Smooth muscle cell (in vitro differentiated cells): ENCODE measurements at regions not wholly inside any gene's neighbourhood (a gene's known extent, or its start where the extent isn't known, plus 50 kb on each side); places are given as distances from the start of the nearest gene placed in this dataset.

Experiments
- DNase-seq: peaks from one replicate; lab custom pipeline; 2025; ENCODE audit not compliant: unreplicated experiment; lab: John Stamatoyannopoulos, UW
- H2AFZ ChIP-seq: fragments of 200-600 bp; sonication (generic); 2 replicates; pipeline ENCODE4 v1.6.0; 2016; ENCODE audit warnings: antibody characterized with exemption, low read depth, mild to moderate bottlenecking
- H3F3A ChIP-seq: fragments of 200-600 bp; sonication (generic); 2 replicates; pipeline ENCODE4 v1.6.0; 2017; ENCODE audit warnings: antibody characterized with exemption, low read depth
- H3K27ac ChIP-seq: fragments of 200-600 bp; sonication (generic); 2 replicates; pipeline ENCODE4 v1.5.1; 2016; ENCODE audit warnings: low read depth, mild to moderate bottlenecking
- H3K27me3 ChIP-seq: fragments of 200-600 bp; sonication (generic); 2 replicates; pipeline ENCODE4 v1.6.1; 2016; ENCODE audit warnings: low read depth, mild to moderate bottlenecking
- H3K36me3 ChIP-seq: fragments of 200-600 bp; sonication (generic); 2 replicates; pipeline ENCODE4 v1.5.1; 2016; ENCODE audit warnings: low read depth
- H3K4me1 ChIP-seq: fragments of 200-600 bp; sonication (generic); 2 replicates; pipeline ENCODE4 v1.5.1; 2016; ENCODE audit warnings: low read depth
- H3K4me2 ChIP-seq: fragments of 200-600 bp; sonication (generic); 2 replicates; pipeline ENCODE4 v1.6.0; 2016; ENCODE audit warnings: mild to moderate bottlenecking
- H3K4me3 ChIP-seq: fragments of 200-600 bp; sonication (generic); 2 replicates; pipeline ENCODE4 v1.5.1; 2016; ENCODE audit warnings: mild to moderate bottlenecking
- H3K79me2 ChIP-seq: fragments of 200-600 bp; sonication (generic); 2 replicates; pipeline ENCODE4 v1.6.0; 2016; ENCODE audit warnings: low read depth, mild to moderate bottlenecking
- H3K9ac ChIP-seq: fragments of 200-600 bp; sonication (generic); 2 replicates; pipeline ENCODE4 v1.6.0; 2016; ENCODE audit warnings: low read depth
- H3K9me3 ChIP-seq: fragments of 200-600 bp; sonication (generic); replicated peaks from 2 replicates; pipeline ENCODE4 v1.5.1; 2016; ENCODE audit warnings: low read depth
- H4K20me1 ChIP-seq: fragments of 200-600 bp; sonication (generic); 2 replicates; pipeline ENCODE4 v1.6.0; 2016; ENCODE audit warnings: low read depth
- WGBS: methylation state at CpG from one replicate; pipeline ENCODE4 v1.1.7; 2016; ENCODE audit warnings: low lambda C conversion rate; 5-methylcytosine and 5-hydroxymethylcytosine counted together
- TF ChIP-seq, protein P1 (sequence below): fragments of 200-600 bp; sonication (generic); IDR thresholded peaks from 2 replicates; pipeline ENCODE4 v1.5.1; 2017; ENCODE audit warnings: borderline replicate concordance, mild to moderate bottlenecking, antibody characterized with exemption; ENCODE audit not compliant: insufficient read depth, poor library complexity, severe bottlenecking

DNA sequence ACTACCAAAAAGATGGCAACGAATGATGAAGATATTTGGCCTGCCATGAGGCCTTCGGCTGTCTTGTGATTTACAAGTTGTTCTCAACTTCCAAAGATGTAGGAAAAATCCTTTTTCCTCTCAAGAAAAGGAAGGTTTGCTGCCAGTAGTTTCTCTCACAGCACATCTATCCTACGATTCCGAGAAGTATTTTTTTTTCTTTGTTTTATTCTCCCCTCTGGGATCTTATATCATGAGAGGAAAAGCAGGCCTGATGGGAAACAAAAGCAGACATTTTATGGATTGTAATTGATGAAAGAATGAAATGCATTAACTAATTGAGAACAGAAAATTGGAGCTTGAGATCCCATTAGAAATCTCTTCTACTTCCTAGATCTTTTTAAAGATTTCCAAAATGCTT lies 1197.9 kb upstream of the SEL1L start:
- 94% methylated on average over 4 of the region's 4 CpGs for WGBS
- no peak overlapping the region for H2AFZ ChIP-seq
- H3K27me3 ChIP-seq: no peaks in the 10 kb centered on the region
- no peaks in the 10 kb centered on the region for H3K79me2 ChIP-seq
- H3K4me3 ChIP-seq: no peak overlapping the region
- no peak for DNase-seq
- no peak overlapping the region for H3K27ac ChIP-seq
- H3K9me3 ChIP-seq: no peaks in the 10 kb centered on the region
- H3K9ac ChIP-seq: no peak overlapping the region
- H3F3A ChIP-seq: no peaks in the 10 kb centered on the region
- TF ChIP-seq, protein P1, sequence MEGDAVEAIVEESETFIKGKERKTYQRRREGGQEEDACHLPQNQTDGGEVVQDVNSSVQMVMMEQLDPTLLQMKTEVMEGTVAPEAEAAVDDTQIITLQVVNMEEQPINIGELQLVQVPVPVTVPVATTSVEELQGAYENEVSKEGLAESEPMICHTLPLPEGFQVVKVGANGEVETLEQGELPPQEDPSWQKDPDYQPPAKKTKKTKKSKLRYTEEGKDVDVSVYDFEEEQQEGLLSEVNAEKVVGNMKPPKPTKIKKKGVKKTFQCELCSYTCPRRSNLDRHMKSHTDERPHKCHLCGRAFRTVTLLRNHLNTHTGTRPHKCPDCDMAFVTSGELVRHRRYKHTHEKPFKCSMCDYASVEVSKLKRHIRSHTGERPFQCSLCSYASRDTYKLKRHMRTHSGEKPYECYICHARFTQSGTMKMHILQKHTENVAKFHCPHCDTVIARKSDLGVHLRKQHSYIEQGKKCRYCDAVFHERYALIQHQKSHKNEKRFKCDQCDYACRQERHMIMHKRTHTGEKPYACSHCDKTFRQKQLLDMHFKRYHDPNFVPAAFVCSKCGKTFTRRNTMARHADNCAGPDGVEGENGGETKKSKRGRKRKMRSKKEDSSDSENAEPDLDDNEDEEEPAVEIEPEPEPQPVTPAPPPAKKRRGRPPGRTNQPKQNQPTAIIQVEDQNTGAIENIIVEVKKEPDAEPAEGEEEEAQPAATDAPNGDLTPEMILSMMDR: no peak
- no peak overlapping the region for H3K4me2 ChIP-seq
- H4K20me1 ChIP-seq: no peaks in the 10 kb centered on the region
- H3K36me3 ChIP-seq: no peaks in the 10 kb centered on the region
- H3K4me1 ChIP-seq: no peaks in the 10 kb centered on the region

DNA sequence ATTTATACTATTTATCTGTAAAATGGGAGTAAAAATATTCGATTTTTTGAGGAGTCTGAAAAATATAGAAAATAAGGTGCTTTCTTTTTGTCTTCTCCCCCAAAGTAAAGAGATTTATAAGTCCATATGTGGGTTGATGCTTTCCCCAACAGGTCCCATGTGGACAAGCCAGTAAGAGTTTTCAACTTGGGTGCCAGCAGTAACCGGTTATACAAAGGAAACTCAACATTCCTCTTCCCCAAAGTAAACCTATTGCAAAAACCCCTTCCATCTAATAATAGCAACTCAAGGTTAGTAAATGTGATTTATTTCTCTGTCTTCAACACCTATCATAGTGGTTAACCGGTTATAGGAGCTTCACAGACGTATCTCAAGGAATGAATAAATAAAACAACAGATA lies 1206.9 kb upstream of the SEL1L start:
- H3K4me2 ChIP-seq: no peak overlapping the region
- TF ChIP-seq, protein P1: no peak
- no peaks in the 10 kb centered on the region for H3K4me1 ChIP-seq
- no peaks in the 10 kb centered on the region for H3K79me2 ChIP-seq
- H3F3A ChIP-seq: no peaks in the 10 kb centered on the region
- 71% methylated on average over 4 of the region's 4 CpGs for whole genome bisulfite sequencing
- no peaks in the 10 kb centered on the region for H3K9me3 ChIP-seq
- H3K27ac ChIP-seq: no peak overlapping the region
- H3K9ac ChIP-seq: no peak overlapping the region
- H3K4me3 ChIP-seq: no peak overlapping the region
- H4K20me1 ChIP-seq: no peaks in the 10 kb centered on the region
- DNase-seq: no peak
- no peaks in the 10 kb centered on the region for H3K27me3 ChIP-seq
- no peak overlapping the region for H2AFZ ChIP-seq
- H3K36me3 ChIP-seq: no peaks in the 10 kb centered on the region

DNA sequence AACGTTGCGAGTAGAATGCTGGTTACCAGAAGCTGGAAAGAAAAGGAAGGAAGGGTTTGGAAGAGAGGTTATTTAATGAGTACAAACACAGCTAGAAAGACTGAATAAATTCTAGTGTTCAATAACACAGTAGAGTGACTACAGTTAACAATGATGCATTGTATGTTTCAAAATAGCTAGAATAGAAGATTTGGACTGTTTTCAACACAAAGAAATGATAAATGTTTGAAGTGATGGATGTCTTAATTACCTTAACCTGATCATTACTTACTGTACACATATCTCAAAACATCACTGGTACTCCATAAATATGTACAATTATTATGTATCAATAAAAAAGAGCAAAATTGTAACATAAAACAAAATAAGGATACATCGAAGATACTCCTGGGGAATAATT lies 1221.8 kb upstream of the SEL1L start:
- no peaks in the 10 kb centered on the region for H3K9me3 ChIP-seq
- H3K4me2 ChIP-seq: no peak overlapping the region
- WGBS: 91% methylated on average over 3 of the region's 3 CpGs
- H3K27me3 ChIP-seq: no peaks in the 10 kb centered on the region
- H3K36me3 ChIP-seq: no peaks in the 10 kb centered on the region
- H3K27ac ChIP-seq: no peak overlapping the region
- TF ChIP-seq, protein P1: no peak
- no peak overlapping the region for H3K4me3 ChIP-seq
- H3F3A ChIP-seq: no peaks in the 10 kb centered on the region
- DNase-seq: no peak
- no peaks in the 10 kb centered on the region for H3K79me2 ChIP-seq
- H2AFZ ChIP-seq: no peak overlapping the region
- H3K9ac ChIP-seq: no peak overlapping the region
- H3K4me1 ChIP-seq: no peaks in the 10 kb centered on the region
- H4K20me1 ChIP-seq: no peaks in the 10 kb centered on the region

DNA sequence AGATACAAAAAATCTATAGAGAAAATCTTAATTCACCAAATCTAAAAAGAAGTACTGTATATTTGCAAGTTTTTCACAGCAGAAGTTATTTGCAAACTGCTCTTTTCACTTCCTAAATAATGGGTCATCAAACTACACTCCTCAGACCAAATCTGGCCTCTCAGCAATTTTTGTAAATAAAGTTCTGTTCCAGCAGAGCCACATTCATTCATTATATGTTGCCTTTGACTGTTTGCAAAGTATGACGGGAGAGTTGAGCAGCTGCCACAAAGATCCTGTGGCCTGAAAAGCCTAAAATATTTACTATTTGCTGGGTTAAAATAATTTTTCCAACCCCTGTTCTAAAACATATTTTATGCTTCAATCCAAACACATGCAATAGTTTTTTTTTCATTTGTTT lies 1222.3 kb upstream of the SEL1L start:
- Histone ChIP-seq H3K27ac (no peak overlapping the region), H3K4me2 (no peak overlapping the region), H2AFZ (no peak overlapping the region), H3K9ac (no peak overlapping the region), H3K79me2 (no peaks in the 10 kb centered on the region), H4K20me1 (no peaks in the 10 kb centered on the region), H3K9me3 (no peaks in the 10 kb centered on the region), H3K36me3 (no peaks in the 10 kb centered on the region), H3K4me3 (no peak overlapping the region), H3K27me3 (no peaks in the 10 kb centered on the region), H3K4me1 (no peaks in the 10 kb centered on the region), H3F3A (no peaks in the 10 kb centered on the region)
- TF ChIP-seq, protein P1: no peak
- no peak for DNase-seq
- 97% methylated on average over 1 of the region's 1 CpG for WGBS
